ENCODE measurements at regions not wholly inside any gene's neighbourhood (a gene's known extent, or its start where the extent isn't known, plus 50 kb on each side); places are given as distances from the start of the nearest gene placed in this dataset.
A peak's percentile ranks its signal among the peaks of the same experiment; 100 is the strongest.

DNA sequence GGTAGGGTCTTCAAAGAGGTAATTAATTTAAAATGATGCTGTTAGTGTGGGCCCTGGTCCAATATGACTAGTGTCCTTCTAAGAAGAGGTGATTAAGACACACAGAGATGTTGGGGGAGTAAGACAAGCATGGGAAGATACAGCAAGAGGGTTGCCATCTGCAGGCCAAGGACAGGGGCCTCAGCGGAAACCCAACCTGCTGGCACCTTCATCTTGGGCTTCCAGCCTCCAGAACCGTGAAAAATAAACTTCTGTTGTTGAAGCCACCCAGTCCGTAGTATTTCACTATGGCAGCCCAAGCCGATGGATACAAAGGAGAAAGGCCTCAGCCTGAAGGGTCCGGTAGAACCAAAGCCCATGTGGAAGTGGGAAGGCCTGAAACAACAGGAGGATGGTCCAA is 161.7 kb upstream of the UBE2E1 start:
- FAIRE-seq, result no peak
- TF ChIP-seq POLR2A (IDR thresholded peaks at IDR 0.05; ENCODE audit: low read depth, low read length) (no peak), TAF1 (IDR thresholded peaks at IDR 0.05; ENCODE audit: borderline replicate concordance, low read depth, low read length) (no peak), POLR2AphosphoS5 (IDR thresholded peaks at IDR 0.05; ENCODE audit: low read depth, low read length) (no peak)
- DNase-seq (ENCODE audit: insufficient read length), result no peak

DNA sequence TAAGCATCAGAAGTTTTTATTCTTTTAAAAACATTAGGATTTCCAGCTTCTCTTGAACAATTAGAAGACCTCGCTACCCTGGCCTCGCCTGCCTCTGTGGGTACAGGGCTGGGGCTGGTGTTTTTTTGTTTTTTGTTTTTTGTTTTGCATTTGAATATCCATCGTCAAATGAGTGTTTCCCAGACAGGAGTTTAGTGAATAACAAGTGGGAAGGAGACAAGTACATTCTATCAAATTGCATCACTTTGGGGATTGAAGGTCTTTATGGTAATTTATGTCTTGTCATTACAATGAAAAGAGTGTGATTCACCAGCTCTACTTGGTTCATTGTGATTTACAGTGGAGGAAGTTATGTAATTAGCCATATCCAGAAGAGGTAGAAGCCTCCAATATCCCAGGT is 161.1 kb upstream of the UBE2E1 start:
- DNase-seq (ENCODE audit: insufficient read length) (no peak), FAIRE-seq (no peak)
- TF ChIP-seq POLR2AphosphoS5 (IDR thresholded peaks at IDR 0.05; ENCODE audit: low read depth, low read length) (no peak), POLR2A (IDR thresholded peaks at IDR 0.05; ENCODE audit: low read depth, low read length) (no peak), TAF1 (IDR thresholded peaks at IDR 0.05; ENCODE audit: borderline replicate concordance, low read depth, low read length) (no peak)

DNA sequence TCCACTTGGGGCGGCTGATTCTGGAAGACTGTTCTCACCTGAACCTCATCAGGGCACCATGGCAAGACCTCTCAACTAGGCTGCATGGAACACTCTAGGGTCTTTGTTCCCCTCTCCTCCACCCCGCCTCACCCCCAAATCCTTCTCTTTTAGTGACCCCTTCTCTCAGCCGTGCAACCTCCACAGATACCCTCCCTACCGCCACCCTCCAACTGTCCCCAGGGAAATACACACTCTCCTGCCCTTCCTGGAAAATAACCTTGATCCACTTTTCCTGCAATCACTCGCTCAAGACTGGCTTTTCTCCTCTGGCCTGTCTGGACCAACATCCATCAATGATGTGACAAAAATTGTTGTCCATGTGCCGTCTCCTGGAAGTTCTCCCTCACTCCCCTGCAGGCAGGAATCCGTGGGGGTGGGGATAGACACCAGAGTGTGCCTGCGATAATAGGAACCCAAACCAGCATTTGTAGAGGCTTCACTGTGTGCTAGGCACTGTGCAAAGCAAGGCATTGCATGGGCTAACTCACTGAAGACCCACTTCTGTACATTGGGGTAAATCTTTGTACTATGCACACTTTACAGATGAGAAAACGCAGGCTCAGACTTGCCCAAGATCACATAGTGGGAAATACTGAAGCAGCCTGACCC is 160.1 kb upstream of the UBE2E1 start:
- no peak for FAIRE-seq
- DNase-seq (ENCODE audit: insufficient read length), result no peak
- TF ChIP-seq TAF1 (IDR thresholded peaks at IDR 0.05; ENCODE audit: borderline replicate concordance, low read depth, low read length) (no peak), POLR2A (IDR thresholded peaks at IDR 0.05; ENCODE audit: low read depth, low read length) (no peak), POLR2AphosphoS5 (IDR thresholded peaks at IDR 0.05; ENCODE audit: low read depth, low read length) (no peak)

DNA sequence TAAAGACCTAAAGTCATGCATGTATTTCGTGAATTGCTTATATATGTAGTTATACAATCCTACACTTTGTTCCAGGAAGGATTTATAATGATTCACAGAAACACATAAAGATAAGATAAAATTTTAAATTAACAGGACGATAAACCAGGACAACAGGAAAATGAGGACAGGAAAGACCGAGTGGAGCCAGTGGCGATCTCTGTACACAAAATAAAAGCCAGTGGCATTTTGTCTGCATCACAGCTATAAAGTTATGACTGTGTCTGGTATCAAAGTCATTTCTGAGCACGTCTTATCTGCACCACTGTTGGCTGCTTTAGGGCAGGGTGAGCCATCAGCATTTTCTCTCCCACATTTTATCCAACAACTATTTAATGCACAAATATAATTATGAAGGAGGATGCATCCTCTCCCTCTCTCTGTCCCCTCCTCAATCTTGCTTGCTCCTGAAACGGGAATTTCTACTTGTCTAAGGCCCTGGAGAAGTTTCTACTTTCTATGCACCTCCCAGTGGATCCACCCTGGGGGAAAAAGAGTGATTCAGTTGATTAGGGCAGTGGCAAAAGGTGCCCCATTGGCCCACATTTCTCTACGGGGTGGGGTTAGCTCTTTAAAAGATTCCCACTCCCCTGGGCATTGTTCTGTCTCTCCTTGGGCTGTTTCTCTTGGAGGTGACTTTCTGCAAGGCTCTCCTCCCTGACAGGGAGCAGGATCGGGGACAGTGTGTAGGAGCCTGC is 159.4 kb upstream of the UBE2E1 start:
- DNase-seq (ENCODE audit: insufficient read length), result no peak
- TF ChIP-seq TAF1 (IDR thresholded peaks at IDR 0.05; ENCODE audit: borderline replicate concordance, low read depth, low read length) (no peak), POLR2AphosphoS5 (IDR thresholded peaks at IDR 0.05; ENCODE audit: low read depth, low read length) (no peak), POLR2A (IDR thresholded peaks at IDR 0.05; ENCODE audit: low read depth, low read length) (no peak)
- FAIRE-seq, result no peak

DNA sequence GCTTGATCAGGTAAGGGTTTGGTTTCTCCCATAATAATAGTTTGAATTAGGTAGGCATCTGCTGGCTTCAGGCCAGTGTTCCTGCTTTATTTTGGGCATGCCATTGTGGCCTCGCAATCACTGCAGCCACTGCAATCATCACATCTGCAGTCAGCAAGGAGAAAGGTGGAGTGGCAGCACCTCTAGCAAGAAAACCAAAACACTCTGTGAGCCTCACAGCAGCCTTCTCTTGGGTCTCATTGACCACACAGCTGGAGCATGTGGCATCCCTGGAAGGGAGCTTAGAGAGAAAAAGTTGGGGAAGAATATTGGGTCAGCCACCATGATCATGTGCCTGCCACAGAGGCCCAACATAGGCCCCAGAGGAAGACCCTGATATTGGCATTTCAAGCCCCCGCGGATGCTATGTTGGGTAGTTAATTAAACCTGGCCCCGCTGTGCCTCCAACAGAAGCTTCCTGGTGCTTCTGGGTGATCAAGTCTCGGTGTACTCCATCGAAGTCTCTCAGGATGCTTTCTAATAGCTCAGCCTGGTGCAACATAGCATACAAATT is 158.0 kb upstream of the UBE2E1 start:
- TF ChIP-seq POLR2AphosphoS5 (IDR thresholded peaks at IDR 0.05; ENCODE audit: low read depth, low read length) (no peak), TAF1 (IDR thresholded peaks at IDR 0.05; ENCODE audit: borderline replicate concordance, low read depth, low read length) (no peak), POLR2A (IDR thresholded peaks at IDR 0.05; ENCODE audit: low read depth, low read length) (no peak)
- FAIRE-seq, result no peak
- DNase-seq (ENCODE audit: insufficient read length), result no peak

DNA sequence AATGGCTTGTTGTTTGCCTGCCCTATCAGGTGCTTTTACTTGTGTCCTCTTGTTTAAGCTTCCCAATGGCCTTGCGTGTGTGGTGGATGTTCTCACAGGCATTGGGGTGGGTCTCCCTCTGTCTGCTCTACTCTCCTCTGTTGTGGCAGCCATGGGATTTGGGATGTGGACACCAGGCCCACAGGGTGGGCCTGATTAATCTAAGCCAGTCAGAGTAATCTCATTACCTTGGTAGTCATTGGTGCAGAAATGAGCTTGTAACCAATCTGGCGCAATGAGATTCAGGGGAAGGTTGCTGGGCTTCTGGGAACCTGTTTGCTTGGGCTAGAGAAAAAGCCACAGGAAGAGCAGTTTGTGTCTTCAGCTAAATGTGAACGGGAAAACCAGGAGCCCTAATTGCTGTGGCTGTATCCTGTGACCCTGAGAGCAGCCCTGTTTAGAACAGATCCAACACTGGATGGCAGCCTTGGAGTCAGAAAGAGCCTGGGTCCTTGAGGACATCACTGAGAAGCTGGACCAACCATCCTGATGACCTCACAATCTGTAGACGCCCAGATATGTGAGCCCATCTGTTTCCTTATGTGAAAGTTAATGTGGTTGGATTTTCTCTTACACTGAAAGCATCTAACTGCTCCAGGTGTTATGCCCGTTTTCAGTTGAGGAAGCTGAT is 157.3 kb upstream of the UBE2E1 start:
- DNase-seq (ENCODE audit: insufficient read length) (no peak), FAIRE-seq (no peak)
- TF ChIP-seq TAF1 (IDR thresholded peaks at IDR 0.05; ENCODE audit: borderline replicate concordance, low read depth, low read length) (no peak), POLR2AphosphoS5 (IDR thresholded peaks at IDR 0.05; ENCODE audit: low read depth, low read length) (no peak), POLR2A (IDR thresholded peaks at IDR 0.05; ENCODE audit: low read depth, low read length) (no peak)

DNA sequence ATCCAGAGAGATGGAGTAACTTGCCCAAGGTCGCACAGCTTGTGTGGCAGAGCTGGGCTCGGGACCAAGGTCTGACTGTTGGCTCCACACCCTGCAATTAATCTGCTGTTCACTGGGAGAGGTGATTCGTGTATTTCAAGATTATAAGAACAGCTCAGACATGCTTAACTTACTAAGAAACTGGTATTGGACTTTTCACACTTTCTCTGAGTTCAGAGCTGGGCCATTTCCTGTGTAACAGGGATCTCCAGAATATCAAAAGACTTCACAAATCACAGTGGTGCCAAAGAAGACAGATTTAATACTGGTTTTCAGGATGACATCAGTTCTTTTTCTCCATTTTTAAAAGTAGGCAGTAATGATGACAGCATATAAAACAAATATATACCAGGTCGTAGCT is 156.8 kb upstream of the UBE2E1 start:
- FAIRE-seq (no peak), DNase-seq (ENCODE audit: insufficient read length) (no peak)
- no peak for TF ChIP-seq POLR2A (IDR thresholded peaks at IDR 0.05; ENCODE audit: low read depth, low read length)

DNA sequence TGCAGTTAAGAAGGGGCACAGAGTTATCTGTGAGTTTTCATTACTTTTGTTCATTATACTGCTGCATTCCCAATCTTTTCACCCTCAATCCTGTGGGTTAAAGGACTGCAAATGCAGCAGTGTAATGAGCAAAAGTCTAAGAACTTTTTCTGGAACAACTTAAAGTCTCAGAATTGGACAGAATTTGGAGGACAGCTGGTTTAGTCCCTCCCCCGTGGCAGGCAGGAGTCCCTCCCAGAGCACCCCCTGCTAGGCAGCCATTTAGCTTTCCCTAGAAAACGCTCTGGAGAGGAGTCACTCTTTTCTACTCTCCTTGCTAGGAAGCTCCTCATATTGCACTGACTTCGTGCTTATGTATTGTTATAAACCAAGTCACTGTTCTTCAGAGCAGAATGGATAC is 156.3 kb upstream of the UBE2E1 start:
- DNase-seq (ENCODE audit: insufficient read length), result no peak
- FAIRE-seq, result no peak
- TF ChIP-seq POLR2AphosphoS5 (IDR thresholded peaks at IDR 0.05; ENCODE audit: low read depth, low read length), result no peak
- no peak for TF ChIP-seq TAF1 (IDR thresholded peaks at IDR 0.05; ENCODE audit: borderline replicate concordance, low read depth, low read length)
- no peak for TF ChIP-seq POLR2A (IDR thresholded peaks at IDR 0.05; ENCODE audit: low read depth, low read length)

DNA sequence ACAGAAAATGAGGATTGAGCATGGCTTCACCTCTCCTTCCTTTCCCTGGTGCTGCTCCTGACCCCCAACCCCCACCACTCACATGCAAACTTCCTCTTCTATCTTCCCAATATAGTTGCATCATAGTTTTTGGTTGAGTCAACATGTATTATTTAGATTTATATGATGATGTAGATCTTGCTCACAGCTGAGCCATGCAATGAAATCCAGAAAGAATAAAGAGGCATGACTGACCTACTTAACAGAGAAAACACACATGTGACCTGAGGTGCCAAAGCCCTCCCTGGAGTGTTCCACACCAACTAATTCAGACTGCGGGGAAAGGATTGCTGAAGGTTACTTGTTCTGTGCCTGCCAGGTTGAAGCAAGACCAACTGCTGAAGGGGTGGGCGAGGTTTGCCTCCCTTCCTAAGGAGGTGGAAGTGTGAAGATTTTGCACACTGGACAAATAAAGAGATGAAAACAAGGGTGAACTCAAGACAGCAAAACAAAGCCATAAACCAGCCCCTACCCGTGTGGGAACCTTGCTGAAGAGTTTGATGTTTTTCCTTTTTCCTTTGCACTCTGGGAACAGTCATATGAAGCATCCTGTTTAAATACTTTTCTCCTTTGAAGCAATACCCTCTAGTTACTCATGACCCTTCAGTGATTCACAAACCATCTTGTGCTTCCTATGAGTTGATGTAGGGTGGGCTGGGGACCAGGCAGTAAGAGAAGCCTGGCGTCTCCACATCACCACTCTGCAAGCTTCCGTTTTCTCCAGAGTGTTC is 155.2 kb upstream of the UBE2E1 start:
- DNase-seq (ENCODE audit: insufficient read length) (no peak), FAIRE-seq (no peak)
- TF ChIP-seq POLR2AphosphoS5 (IDR thresholded peaks at IDR 0.05; ENCODE audit: low read depth, low read length), result no peak
- TF ChIP-seq TAF1 (IDR thresholded peaks at IDR 0.05; ENCODE audit: borderline replicate concordance, low read depth, low read length), result no peak

DNA sequence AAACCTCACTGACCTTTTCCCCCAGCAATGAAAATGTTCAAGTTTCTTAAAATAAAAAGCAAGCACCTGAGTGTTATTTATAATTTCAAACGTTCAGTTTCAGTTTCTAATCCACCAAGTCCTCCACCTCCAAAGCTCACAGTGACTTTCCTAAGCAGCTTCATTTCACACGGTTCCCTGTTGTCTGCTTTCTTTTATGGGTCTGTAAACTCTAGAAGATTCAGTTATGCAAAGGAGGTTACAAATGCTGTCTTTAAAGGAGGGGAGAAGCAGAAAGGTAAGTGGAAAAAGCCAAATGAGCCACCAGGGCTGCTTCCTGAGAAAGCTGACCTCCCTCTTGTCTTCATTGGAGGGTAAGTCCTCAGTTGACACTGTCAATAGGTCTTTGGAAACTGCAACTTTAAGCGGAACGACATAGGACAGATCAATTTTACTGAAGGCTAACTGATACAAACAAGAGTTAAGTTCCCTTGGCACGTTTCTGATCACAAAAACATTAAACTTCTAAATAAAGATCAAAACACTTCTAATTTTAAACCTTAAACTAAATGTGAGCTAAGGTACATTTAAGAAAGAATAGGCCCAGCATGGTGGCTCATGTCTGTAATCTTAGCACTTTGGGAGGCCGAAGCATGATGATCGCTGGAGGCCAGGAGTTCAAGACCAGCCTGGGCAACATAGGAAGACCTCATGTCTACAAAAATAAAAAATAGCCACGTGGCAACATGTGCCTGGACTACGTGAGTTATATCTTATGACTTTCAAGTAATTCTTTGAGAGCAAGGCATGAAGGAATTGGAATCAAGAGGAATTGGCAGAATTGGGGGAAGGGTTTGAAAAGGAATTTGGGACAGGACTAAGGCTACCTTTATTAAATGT is 151.9 kb upstream of the UBE2E1 start:
- no peak for TF ChIP-seq POLR2A (IDR thresholded peaks at IDR 0.05; ENCODE audit: low read depth, low read length)
- 0 out of 2 replicates have a peak, but pooled peaks have one; percentile 18 for TF ChIP-seq POLR2AphosphoS5 (IDR thresholded peaks at IDR 0.05; ENCODE audit: low read depth, low read length)
- TF ChIP-seq TAF1 (IDR thresholded peaks at IDR 0.05; ENCODE audit: borderline replicate concordance, low read depth, low read length), result no peak
- DNase-seq (ENCODE audit: insufficient read length), result peak; percentile 19
- peak; percentile 95 for FAIRE-seq

Data from GM12892 (cell line).